HEK293T (cell line): ENCODE measurements at regions not wholly inside any gene's neighbourhood (a gene's known extent, or its start where the extent isn't known, plus 50 kb on each side); places are given as distances from the start of the nearest gene placed in this dataset.

Source experiments
- BHLHE40 ChIP-seq: fragments of 450-650 bp; IDR thresholded peaks from 2 replicates; pipeline ENCODE4 v1.6.1; 2016; ENCODE audit warnings: mild to moderate bottlenecking, moderate library complexity, borderline replicate concordance
- ELF4 ChIP-seq: fragments of 450-650 bp; IDR thresholded peaks from 2 replicates; pipeline ENCODE4 v1.6.1; 2017; ENCODE audit warnings: antibody characterized with exemption
- FOXM1 ChIP-seq: fragments of 450-650 bp; IDR thresholded peaks from 2 replicates; pipeline ENCODE4 v1.6.1; 2017; ENCODE audit warnings: mild to moderate bottlenecking, borderline replicate concordance
- HDGF ChIP-seq: fragments of 450-650 bp; IDR thresholded peaks from 2 replicates; pipeline ENCODE4 v1.6.1; 2017; ENCODE audit warnings: antibody characterized with exemption, borderline replicate concordance
- LEF1 ChIP-seq: fragments of 450-650 bp; IDR thresholded peaks from 2 replicates; pipeline ENCODE4 v1.6.1; 2017; ENCODE audit warnings: mild to moderate bottlenecking, borderline replicate concordance
- TARDBP ChIP-seq: fragments of 450-650 bp; IDR thresholded peaks from 2 replicates; pipeline ENCODE4 v1.6.1; 2016

DNA sequence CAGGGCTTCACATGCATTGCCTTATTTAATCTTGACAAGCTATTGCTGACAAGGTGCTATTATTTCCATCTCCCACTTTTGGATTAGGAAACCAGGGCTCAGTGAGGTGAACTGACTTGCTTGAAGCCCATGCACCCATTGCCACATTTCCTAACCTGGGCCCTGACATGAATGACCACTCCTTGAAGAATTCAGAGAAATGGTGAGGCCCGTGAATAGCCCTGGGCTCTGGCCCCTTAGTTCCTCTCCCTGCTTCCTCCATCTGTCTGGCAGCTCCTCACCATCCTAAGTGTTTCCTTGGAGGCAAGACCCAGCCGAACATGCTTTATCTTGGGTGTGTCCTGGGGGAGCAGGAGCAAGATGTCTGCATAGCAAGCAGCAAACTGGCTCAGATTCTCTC, 56.1 kb upstream of the NECTIN1 start:
- TF ChIP-seq TARDBP (no peak), FOXM1 (no peak), HDGF (no peak), BHLHE40 (no peak), LEF1 (no peak), ELF4 (no peak)
